HG02840 (cell line): ENCODE measurements at regions not wholly inside any gene's neighbourhood (a gene's known extent, or its start where the extent isn't known, plus 50 kb on each side); places are given as distances from the start of the nearest gene placed in this dataset.
"Not testable (repeated sequence)": the region's sequence is repeated elsewhere in the genome, so short reads cannot be mapped to it uniquely, and the experiment has no call there.

Source experiments
- ATAC-seq: cut with Tn5 transposase; IDR thresholded peaks from one replicate; pipeline ENCODE4 v1.9.1; 2021; ENCODE audit warnings: mild to moderate bottlenecking, moderate library complexity, moderate number of reproducible peaks; ENCODE audit not compliant: unreplicated experiment, low FRiP score

DNA sequence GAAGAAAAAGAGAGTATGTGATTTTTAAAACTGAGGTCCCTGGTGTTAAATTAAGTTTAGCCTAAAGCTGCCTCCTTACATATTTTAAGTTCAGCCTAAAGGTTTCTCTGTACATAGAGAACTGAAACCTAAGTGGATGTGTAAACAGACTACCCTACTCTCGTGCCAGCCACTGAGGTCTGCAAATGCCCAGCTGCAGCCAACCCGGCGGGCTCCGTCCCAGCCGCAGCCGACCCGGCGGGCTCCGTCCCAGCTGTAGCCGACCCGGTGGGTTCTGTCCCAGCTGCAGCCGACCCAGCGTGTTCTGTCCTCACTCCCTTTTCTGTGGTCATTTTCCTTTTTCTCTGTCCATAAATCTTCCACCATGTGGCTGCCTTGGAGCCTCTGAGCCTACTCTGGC, 97.2 kb upstream of the SFSWAP start:
- ATAC-seq, result no peak

DNA sequence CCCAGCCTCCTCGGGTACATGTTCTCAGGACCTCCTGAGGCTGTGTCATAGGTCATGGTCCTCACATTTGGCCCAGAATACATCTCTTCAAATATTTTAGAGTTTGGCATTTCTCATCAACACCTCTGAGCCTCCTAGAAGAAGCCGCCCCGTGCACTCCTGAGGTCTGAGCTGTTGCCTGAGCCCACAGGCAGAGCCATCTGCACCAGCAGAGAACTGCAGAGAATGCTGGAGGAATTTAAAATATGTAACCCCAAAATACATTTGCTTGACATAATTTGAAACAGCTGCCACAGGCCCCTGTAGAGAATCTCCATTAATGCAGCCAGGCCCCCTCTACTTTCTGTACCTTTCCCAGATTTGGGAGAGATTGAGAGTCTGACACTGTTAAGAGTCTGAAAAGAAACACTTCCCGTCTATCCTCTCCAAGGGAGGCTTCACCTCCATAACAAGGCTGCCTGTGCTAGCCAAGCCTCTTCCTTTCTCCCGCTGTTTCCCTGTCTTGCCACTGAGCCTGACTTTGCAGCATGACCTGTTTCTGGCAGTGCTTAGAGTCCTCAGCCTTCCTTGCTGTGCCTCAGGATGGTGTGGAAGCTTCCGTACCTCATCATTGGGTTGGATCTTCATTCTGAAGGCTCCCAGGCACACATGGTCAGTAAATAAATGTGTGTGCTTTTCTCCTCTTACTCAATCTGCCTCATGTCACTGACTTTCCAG, 95.4 kb upstream of the SFSWAP start:
- ATAC-seq, result no peak

DNA sequence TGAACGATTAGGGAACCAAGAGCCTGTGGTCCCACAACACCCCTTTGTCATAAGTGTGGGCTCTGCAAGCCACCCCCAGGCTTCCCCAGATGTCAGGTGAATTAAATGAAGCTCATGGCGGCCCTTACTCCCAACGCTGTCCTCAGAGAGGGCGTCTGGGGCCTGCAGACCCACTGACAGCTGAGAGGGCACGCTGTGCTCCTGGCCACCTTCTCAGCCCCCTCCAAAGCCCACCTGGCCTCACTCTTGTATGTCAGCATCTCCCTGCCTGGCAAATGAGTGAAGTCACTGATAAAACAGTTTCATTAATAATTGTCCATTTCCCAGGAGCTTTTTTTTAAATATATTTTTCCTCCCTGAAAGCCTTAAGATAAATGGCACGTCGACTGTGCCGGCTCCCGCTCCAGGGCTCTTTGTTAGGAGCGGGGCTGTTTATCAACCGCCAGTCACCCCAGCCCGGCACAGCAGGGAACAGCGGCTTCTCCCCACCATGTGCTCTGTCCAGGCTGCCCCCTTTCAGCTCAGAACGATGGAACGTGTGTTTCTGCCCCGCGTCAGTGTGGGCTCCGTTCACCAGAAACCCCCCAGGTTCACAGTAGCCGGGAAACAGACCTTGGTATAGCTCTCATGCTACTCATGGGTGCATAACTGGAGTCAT, 94.7 kb upstream of the SFSWAP start:
- ATAC-seq, result no peak

DNA sequence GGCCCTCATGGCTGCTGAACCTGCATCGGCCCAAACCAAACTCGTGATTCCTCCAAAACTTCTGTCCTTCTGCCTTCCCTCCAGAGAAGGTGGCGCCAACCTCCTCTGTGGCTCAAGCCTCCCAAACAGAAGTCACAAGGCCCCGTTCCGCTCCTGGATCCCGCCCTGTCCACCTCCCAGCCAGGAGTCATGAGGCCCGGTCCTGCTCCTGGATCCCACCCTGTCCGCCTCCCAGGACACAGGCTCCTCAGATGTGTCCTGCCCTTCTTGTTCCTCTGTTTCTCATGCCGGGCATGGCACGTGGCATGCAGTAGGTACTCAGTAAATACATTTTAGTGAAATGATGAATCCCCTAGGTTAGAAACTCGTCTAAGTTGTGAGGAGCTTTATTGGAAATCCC, 94.2 kb upstream of the SFSWAP start:
- no peak for ATAC-seq

DNA sequence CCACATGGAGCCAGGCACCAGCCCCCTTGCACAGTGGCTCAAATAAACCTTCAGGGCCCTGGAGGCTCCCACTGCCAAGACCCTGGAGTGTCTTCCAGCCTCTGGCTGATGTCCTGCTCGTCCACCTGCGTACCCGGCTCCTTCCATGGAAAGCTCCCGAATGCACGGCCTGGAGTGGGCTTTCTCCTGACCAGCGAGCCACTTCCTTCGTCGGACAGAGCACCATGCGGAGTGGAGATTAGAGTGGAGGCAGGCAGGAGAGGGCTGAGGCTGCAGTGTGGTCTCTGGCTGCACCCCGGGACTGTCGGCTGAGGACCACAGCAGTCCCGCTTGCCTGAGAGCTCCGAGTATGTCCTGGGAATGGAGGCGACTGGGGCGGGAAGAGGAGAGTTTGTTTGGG, 93.7 kb upstream of the SFSWAP start:
- ATAC-seq, result no peak

DNA sequence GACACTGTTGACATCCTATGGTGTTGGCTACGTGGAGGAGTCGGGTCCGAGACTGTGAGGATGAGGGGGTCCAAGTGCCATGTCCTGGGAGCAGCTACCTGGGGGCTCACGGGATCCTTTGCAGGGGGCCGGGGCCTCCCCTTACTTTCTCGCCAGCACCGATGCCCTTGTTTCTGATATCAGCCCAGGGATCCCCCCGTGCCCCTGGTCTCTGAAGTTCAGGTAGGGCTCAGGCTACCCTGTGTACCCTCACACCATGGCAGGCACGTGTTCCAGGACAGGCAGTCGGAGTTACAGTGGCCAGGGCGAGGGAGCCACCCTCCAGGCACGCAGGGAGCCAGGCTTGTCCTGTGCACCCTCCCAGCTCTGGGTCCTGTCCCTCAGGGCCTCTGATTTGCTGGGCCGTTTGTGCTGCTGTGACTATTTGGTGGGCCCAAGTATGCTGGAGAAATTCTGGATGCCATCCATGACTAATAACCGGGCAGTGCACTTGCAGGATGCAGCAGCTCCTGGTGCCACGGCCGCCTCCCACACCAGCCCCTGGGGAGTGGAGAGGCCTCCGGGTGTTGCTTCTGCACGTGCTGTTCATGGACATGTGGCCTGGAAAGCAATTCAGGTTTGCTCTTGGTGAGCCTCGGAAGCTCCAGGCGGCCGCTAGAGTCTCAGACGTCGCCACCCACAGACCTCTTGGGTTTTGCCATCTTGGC, 93.1 kb upstream of the SFSWAP start:
- ATAC-seq, result no peak

DNA sequence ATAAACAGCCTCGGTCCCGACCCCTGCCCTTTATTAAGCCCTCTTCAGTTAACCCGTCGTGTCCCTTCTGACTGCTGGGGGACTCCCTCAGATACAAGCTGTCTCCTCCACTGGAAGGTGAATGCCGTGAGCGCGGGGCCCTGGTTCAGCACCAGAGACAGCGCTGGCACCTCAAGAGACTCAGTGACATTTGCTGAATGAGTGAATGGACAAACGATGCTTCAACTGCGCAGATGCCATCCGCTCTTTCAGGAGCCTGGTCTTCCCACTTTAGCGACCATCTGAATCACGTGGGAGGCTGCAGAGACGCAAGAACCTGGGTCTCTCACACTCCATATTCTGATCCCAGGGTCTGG, 92.6 kb upstream of the SFSWAP start:
- no peak for ATAC-seq

DNA sequence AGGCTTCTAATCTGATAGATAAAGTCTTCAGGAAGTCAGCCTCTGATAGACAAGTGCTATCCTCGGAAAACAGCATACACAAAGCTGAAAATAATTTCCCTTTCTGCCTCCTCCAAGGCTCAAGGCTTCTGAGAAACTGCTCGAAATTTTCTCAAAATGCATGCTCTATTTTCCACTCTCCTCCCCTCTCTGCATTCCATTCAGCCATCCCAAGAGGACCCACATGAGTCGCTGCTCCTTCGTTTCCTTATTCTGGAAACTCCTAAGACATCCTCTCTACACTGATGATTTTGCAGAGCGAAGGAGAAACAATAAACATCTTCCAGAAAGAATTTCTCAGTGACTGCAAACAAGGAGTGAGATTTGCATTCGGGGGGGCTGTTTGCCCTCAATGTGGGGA, 92.2 kb upstream of the SFSWAP start:
- no peak for ATAC-seq

DNA sequence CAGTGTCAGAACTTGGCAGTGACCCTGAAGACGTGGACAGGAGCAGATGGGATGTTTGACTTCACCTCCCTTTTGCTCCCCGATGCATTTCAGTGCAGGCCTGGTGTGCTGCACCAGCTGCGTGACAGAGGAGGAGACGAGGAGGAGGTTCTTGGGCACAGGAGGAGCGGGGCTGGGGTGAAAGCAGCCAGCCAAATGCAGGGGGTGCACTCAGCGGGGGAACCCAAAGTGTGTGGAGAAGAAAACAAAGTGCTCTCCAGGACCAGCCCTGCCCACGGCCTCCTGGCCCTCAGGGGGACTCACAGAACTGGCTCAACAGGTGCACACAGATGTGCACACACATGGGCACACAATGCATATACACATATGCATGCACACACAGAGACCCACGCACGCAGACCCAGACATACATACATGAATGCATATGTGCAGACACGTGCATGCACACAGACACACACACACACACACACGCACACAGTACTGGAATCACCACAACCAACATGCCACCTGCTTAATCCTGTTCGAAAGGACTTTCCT, 91.7 kb upstream of the SFSWAP start:
- no peak for ATAC-seq

DNA sequence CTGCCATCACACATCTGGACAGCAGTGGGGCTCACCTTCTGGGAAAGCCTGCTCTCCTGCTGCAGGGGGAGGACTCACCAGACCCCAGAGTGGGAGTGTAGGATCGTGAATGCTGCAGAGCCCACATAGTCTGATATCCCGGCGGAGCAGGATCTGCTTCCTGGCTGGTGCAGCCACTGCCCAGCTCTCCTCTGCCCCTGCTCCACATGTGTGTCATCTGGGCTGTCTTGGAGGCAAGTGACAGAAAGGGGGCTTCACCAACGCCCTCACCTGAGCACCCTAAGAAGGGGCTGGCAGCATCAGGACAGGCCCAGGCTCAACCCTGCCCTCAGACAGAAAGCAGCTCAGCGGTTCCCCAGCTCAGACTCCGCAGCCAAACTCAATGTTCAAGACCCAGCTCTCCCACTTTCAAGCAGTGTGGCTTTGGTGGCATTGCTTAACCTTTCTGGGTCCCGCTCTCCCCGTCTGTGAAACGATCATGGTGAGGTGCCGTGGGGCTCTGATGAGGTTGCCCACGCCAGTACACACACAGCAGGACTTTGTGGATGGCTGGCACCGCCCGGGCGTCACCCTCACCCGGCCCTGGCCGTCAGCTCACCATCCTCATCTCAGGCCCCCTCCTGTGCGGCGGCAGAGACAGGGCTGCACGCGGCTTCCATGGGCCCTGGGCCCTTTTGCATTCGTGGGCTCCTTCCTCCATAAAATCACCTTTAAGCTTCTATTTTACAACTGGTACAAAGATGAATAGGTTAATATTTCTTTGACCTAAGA, 91.0 kb upstream of the SFSWAP start:
- no peak for ATAC-seq

DNA sequence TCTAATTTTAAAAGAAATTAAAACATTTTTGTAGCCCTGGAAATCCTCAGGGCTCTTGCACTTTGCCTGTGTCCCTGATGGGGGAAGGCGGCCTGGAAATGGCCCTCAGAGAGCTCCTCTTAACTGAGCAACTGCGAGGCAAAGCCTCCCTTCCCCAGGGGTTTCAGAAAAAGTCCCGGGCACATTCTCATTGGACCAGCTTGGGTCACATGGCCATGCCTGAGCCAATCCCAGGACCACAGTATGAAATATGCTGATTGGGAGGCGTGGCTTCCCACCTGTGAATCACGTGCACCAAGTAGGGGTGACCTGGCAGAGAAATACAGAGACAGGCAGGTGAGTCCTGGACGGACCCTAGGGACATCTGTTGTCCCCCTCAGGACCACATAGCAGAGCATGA, 90.4 kb upstream of the SFSWAP start:
- ATAC-seq, result no peak

DNA sequence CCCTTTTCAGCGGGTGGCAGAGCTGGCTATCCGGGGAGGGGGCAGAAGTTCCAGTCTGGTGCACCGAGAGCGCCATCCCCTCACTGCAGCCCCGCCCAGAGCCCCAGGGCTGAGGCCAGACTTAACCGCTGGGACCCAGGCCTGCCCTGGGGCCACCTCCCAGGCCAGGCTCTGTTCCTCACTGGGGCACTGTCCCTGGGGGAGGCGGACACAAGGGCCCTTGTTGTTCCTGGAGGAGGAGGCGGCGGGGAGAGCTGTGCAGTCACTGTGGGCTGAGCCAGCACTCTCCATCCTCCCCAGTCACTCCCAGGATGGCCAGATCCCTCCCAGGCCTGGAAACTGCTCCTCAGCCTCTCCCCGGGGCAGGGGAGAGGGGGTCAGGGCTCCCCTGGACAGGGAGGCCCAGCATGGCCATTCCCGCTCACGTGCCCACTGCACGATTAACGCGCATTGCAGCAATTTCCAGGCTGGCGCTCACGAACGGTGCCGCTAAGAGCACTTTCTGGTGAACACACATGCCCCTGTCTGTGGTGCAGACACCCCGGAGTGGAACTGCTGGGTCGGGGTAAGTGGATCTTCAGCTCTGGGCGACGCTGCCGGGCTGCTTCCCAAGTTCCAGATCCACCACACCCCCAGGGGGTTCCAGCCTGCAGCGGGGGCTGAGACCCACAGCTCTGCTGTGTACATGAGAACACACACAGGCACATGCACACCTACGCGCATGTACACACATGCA, 89.8 kb upstream of the SFSWAP start:
- ATAC-seq, result no peak

DNA sequence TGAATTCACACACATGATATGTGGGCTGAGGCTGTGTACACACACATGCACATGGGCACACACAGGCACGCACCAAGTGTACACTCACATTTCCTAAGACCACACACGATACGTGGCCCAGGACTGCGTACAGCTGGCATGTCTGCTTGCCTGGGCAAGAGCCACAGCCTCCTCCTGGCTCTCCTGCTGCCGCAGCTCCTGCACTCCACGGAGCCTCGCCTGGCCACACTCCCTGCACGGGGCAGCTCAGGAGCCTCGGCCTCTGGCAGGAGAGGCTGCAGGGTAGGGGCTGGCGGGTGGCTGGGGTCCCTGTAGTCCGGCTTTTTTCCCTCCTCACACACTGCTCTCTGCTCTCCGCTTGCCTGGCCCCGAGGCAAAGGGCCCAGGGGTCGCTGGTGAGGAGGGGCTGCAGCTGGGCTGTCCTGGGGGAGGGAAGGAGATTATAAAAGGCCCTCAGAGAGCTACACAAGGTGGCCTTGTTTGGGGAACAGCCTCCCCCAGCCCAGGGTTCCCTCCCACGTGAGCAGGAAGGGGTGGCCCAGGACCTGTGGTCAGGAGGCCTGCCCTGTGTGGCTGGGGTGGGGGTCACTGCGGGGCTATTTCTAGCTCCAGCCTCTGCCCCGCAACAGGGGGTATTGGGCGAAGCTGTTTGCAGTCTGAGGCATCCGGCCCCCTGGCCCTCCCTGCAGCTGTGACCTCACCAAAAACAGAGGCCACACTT, 89.0 kb upstream of the SFSWAP start:
- no peak for ATAC-seq

DNA sequence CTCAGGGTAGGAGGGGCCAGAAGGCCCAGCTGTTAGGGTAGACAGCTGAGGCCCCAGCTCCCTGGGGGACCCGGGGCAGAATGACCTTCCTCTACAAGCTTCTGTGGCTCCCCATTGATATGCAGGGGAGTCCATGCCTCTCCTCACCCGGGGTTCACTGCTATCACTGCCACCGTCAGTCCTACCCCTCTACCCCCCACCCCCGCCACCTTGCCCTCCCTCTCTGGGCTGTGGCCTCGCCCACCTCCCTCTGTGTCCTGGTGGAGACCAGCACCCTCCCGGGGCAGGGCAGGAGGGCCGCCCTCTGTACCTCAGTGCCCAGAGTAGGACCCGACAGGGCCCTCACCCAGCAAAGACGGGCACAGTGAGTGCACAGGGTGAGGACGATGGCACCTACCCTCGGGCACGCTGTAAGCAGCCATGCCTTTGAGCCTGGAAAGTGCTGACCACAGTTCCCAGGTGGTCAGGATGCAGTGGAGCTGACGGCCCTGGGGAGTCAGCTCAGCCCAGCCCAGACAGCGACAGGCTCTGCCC, 88.4 kb upstream of the SFSWAP start:
- ATAC-seq, result no peak

DNA sequence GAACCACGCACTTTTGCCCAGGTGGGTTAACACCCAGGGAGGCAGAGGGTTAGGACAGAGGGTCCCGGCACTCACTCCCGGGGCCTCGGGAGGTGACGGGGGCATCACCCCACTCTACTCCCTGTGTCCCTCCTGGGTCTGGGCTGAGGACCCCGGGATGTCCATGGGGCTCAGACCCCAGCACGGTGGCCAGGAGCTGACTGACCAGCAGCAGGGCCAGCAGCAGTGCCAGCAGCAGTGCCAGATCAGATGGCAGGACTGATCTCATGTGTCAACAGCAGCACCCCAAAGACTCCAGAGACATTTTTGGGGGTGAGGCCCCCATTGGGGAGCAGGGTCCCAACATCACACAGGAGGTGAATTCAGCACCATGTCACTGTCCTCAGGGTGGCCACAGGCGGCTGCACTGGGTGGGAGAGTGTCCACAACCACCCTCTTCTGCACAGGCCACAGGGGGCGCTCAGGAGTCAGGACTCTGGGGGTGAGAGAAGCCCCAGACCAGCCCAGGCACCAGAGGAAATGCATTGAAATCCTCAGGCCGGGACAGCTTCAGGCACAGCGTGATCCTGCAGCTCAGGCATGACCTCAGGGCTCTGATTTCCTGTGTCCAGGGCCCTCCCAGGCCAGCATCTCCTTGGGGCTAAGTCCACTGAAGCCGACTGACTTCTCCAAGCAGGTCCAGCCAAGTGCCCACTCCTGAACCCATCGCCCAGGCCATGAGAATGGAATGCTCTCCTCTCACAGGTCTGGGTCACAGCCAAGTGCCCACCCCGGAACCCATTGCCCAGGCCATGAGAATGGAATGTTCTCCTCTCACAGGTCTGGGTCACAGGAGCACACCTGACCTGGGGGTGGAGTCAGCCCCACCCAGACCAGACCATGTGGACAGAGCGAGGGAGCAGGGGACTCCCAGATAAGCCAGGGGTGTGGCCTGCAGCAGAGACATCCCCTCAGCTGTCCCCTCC, 87.2 kb upstream of the SFSWAP start:
- not testable (repeated sequence) for ATAC-seq

DNA sequence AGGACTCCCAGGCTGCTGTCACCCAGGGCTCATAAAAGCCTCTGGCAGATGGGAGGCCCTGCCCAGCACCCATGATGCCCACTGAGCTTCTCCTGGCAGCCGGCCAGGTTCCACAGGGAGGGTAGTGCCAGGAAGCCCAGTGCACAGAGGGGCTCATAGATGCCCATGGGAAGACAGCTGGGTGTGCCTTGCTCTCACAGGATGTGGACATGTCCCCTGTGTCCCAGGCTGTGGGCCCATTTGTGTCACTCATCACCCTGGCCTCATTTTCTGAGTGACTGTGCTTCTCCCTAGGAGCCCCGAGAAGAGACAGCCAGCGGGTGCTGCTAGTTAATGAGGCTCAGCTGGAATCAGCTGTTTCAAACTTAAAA, 86.5 kb upstream of the SFSWAP start:
- ATAC-seq, result not testable (repeated sequence)

DNA sequence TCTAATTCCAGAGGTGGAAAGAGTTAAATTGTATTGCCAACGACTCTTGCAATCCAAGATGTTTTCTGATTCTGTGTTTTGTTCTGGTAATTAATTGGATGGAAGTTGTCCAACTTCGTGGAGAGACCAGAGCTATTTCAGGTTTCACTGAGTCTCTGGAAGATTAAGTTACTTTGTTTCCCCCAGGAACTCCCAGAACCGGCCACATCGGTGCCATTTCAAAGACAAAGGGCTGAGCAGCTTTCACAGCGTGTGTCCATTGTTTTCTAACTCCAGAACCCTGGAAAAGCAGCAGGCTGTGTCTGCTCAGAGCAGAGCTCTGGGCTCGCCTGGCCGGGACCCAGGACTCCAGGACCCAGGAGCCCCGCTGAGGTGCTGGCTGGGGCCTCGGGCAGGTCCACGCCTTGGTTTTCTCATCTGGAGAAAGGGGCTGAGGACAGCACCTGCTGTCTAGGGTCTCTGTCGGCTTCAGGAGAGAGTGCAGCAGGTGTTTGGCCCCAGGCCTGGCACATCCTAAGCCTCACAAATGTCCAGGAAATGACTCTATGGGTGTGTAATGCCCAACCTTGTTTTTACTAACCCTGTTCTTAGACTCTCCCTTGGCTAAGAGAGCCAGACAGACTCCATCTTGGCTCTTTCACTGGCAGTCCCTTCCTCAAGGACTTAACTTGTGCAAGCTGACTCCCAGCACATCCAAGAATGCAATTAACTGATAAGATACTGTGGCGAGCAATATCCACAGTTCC, 86.0 kb upstream of the SFSWAP start:
- ATAC-seq, result not testable (repeated sequence)
